Fibroblast of lung (primary cell): ENCODE measurements at regions not wholly inside any gene's neighbourhood (a gene's known extent, or its start where the extent isn't known, plus 50 kb on each side); places are given as distances from the start of the nearest gene placed in this dataset.
"Not testable (repeated sequence)": the region's sequence is repeated elsewhere in the genome, so short reads cannot be mapped to it uniquely, and the experiment has no call there.

ENCODE experiments used
- EZH2 ChIP-seq: IDR thresholded peaks from 2 replicates; pipeline ENCODE4 v1.5.1; 2012; ENCODE audit warnings: low read length, control low read depth, mild to moderate bottlenecking; ENCODE audit errors: missing control alignments
- TF ChIP-seq, protein P1 (sequence below), 2 donors: IDR thresholded peaks in 1 of 2; conservative IDR thresholded peaks in 1 of 2; 1 replicate in 1 of 2; 2 replicates in 1 of 2; pipeline ENCODE4 v1.5.1; 2011 to 2012; ENCODE audit warnings: low read length in 2 of 2, control low read depth in 1 of 2, inconsistent platforms in 1 of 2, low read depth in 1 of 2, mild to moderate bottlenecking in 1 of 2

DNA sequence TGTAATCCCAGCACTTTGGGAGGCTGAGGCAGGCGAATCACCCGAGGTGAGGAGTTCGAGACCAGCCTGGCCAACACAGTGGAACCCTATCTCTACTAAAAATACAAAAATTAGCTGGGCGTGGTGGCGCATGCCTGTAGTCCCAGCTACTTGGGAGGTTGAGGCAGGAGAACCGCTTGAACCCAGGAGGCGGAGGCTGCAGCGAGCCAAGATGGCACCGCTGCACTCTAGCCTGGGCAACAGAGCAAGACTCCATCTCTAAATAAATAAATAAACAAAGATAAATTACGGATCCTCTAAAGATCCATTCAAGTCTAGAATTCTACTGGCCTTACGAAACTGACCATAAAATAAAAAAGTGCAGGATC is 60.4 kb downstream of the SIPA1L2 start:
- TF ChIP-seq, protein P1, sequence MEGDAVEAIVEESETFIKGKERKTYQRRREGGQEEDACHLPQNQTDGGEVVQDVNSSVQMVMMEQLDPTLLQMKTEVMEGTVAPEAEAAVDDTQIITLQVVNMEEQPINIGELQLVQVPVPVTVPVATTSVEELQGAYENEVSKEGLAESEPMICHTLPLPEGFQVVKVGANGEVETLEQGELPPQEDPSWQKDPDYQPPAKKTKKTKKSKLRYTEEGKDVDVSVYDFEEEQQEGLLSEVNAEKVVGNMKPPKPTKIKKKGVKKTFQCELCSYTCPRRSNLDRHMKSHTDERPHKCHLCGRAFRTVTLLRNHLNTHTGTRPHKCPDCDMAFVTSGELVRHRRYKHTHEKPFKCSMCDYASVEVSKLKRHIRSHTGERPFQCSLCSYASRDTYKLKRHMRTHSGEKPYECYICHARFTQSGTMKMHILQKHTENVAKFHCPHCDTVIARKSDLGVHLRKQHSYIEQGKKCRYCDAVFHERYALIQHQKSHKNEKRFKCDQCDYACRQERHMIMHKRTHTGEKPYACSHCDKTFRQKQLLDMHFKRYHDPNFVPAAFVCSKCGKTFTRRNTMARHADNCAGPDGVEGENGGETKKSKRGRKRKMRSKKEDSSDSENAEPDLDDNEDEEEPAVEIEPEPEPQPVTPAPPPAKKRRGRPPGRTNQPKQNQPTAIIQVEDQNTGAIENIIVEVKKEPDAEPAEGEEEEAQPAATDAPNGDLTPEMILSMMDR (conservative IDR thresholded peaks at IDR 0.05 in 1 of 2, IDR thresholded peaks at IDR 0.05 in 1 of 2; ENCODE audit: low read depth in 1 of 2, low read length in 2 of 2): not testable (repeated sequence)
- not testable (repeated sequence) for TF ChIP-seq EZH2
